Activated CD8-positive, alpha-beta memory T cell treated with anti-CD3 and anti-CD28 coated beads, Interleukin-2, amount 50 U/mL, for 1 hour (primary cell): ENCODE measurements at regions not wholly inside any gene's neighbourhood (a gene's known extent, or its start where the extent isn't known, plus 50 kb on each side); places are given as distances from the start of the nearest gene placed in this dataset.

Experiments
- DNase-seq: peaks from one replicate; pipeline ENCODE4 v3.0.0-alpha.2; 2020; ENCODE audit errors: extremely low read depth

GRCh38 chr9:80648336-80648735, 1041.0 kb downstream of the TLE1 start:
- no peak for DNase-seq

GRCh38 chr9:80646211-80646610, 1043.1 kb downstream of the TLE1 start:
- DNase-seq: no peak

- DNase-seq: no peak
These were observed 1045.3 kb downstream of the TLE1 start for GRCh38 chr9:80644044-80644443.

- DNase-seq: no peak
These were observed 1054.3 kb downstream of the TLE1 start for GRCh38 chr9:80635065-80635464.

- no peak for DNase-seq
These were observed 1057.3 kb downstream of the TLE1 start for GRCh38 chr9:80632041-80632440.

DNA sequence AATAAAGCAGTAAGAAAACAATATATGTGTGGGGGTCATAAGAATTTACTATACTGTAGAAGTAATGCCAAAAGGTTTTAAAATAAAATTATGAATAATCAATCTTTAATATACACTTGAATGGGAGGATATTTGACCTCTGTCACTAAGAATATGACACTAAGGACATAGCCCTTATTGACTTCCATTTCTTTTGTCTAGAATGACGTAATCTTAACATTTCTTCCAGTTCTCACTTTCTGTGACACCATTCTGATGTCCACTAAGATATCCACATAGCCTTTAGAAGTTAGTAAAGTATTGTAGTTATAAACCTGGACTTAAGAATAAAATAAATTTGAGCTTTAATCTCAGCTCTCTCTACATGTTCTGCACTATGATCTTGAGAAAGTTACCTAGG, 1050.7 kb downstream of the TLE4 start:
- DNase-seq: no peak

GRCh38 chr9:80619356-80619755, 1047.6 kb downstream of the TLE4 start:
- DNase-seq: no peak

GRCh38 chr9:80615964-80616363, 1044.2 kb downstream of the TLE4 start:
- no peak for DNase-seq

DNA sequence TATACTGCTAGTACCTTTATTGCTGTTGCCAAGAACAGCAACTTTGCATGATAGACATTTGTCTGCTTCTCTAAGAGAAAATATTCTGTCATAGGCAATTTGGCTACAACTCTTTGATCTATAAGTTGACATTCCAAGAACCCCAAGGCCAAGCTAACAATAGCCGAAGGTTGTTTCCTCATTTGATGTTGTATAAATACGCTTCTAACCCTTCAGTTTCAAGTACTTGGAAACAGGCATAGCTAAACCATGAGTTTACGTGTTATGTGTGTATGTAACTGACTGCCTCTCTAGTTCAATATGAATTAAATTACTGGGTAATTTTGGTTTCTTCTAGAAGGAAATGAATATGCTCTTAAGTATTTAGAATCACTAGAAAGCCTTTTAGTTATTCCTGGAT, 1034.0 kb downstream of the TLE4 start:
- no peak for DNase-seq

GRCh38 chr9:80605129-80605528, 1033.4 kb downstream of the TLE4 start:
- no peak for DNase-seq

GRCh38 chr9:80602291-80602690, 1030.5 kb downstream of the TLE4 start:
- DNase-seq: no peak

- DNase-seq: no peak
These were observed 1024.8 kb downstream of the TLE4 start for GRCh38 chr9:80596579-80596978.

DNA sequence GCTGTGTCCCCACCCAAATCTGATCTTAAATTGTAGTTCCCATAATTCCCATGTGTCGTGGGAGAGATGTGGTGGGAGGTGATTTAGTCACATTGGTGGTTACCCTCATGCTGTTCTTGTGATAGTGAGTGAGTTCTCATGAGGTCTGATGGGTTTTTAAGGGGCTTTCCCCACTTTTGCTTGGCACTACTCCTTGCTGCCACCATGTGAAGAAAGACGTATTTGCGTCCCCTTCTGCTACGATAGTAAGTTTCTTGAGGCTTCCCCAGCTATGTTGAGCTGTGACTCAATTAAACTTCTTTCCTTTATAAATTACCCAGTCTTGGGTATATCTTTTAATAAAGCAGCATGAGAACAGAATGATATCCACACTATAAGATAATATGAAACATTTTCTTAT, 1023.4 kb downstream of the TLE4 start:
- DNase-seq: no peak

DNA sequence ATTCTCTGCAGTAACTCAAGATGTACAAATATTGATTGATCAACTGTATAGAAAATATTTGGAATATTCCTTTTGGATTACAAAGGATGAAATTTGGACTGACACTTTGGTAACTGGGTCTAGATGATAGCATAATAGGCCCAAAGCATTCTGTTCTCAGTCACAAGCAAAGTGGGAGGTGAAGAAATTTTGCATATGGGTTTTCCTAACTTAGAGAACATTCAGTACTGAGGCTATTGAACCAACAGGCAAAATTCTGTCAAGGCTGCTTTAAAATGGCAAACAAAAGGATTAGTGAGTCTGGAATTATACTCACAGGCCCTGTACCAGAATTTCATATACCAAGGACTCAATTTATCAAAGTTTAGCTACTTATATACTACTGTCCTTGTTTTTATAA, 1020.6 kb downstream of the TLE4 start:
- DNase-seq: no peak

DNA sequence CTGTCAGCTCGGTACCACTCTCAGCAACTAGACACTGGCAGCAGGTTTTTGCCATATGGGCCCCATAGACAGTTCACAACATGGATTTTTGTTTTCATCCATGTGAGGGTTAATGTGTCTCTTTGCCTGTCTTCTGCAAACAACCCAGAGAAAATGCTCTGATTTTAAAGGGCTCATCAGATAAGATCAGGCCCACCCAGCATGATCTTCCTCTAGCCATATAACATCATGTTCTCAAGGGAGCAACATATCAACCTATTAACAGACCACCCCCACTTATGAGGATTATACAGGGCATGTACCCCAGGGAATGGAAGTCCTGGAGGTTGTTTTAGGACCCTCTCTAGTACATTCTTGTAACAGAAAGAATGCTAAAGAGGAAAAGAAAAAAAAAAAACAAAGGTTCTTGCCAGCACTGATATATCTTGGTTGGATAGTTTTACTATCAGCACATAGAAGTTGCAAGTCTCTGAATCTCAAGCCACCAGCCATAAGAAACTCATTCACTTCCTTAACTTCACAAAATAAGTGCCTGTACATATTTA, 1015.1 kb downstream of the TLE4 start:
- no peak for DNase-seq

- DNase-seq: no peak
These were observed 1000.2 kb downstream of the TLE4 start for GRCh38 chr9:80571953-80572352.

GRCh38 chr9:80569236-80569635, 997.5 kb downstream of the TLE4 start:
- no peak for DNase-seq

GRCh38 chr9:80561526-80561925, 989.8 kb downstream of the TLE4 start:
- no peak for DNase-seq

GRCh38 chr9:80560976-80561375, 989.2 kb downstream of the TLE4 start:
- DNase-seq: no peak

- DNase-seq: no peak
These were observed 985.5 kb downstream of the TLE4 start for GRCh38 chr9:80557256-80557655.

DNA sequence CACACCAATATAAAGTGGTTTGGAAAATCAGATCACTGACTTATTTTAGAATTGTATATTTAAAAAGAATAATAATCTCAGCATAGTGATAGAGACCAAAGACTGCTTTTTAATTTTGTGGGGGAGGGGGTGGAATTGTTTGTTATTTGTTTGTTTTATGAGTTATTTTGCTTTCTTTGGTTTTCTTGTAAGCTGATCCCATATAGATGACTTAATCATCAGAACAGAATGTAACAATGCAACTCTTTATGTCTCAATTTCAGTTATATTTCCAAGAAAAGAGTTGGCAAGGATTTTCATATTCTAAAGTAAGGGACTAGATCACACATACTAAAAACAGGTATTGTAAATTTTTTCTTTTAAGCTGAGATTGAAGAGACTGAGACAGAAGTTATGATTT, 984.9 kb downstream of the TLE4 start:
- DNase-seq: no peak

DNA sequence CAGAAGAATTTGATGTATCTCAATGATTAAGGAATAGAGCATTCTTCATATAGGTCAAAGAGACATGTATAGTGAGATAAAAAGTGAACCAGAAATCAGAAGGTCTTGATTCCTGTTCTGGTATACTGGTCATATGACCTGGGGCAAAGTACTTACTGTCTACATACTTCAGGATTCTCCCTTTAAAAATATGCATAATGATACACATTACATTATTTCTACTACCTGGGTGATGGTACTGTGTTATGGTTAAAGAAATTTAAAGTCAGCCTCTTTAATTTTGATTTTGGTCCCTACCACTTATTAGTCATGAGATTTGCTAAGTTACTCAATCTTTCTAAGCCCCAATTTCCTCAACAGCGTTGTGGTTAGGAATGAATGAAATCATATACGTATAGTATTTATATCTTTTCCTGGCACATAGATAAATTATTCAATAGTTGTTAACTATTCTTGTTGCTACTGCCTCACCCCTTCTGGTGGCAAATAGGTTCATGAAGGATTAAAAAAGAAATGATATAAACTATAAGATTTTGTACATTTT, 984.1 kb downstream of the TLE4 start:
- no peak for DNase-seq

GRCh38 chr9:80554856-80555255, 983.1 kb downstream of the TLE4 start:
- no peak for DNase-seq

DNA sequence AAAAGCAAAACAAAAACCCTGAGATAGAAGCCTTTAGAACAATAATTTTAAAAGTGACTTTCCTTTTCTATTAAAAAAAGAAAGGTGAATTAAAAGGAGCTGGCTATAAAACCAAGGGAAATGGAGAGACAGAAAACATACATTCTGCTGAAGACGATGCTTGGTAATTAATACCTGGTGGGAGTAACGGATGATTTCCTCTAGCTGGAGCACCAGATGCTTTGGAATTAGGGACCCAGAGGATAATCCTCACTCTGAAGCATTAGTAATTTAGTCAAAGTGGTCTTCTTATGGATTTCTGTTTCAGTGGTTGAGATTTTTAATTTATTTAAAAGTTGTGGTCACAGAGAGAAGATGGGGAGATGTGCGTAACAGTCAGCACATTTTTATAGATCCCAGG, 982.5 kb downstream of the TLE4 start:
- no peak for DNase-seq
